NCI-H2029 (cell line): ENCODE measurements at regions not wholly inside any gene's neighbourhood (a gene's known extent, or its start where the extent isn't known, plus 50 kb on each side); places are given as distances from the start of the nearest gene placed in this dataset.
"Not testable (repeated sequence)": the region's sequence is repeated elsewhere in the genome, so short reads cannot be mapped to it uniquely, and the experiment has no call there.

ENCODE experiments used
- DNase-seq: peaks from one replicate; lab custom pipeline; 2025; lab: John Stamatoyannopoulos, UW

GRCh38 chr1:177645491-177646190, 324.2 kb downstream of the SEC16B start:
- DNase-seq = no peak

DNA sequence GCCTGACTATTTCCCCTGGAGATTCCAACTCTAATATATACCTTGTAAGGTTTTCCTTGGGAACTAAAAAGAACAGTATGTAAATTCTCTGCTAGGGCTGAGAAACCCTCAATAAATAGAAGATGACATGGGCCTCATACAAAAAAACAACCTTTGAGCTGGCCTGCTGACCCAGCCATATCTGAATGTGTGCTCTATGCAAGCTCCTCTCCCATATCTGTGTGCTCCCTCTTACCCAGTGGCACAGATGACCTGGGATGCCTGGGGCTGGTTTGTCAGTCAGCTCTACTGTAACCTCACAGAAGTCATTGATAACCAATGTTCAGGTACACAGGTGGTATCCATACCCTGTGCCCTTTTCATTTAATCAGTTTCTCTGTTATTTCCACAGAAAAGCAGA, 329.2 kb downstream of the SEC16B start:
- no peak for DNase-seq

- DNase-seq = not testable (repeated sequence)
Measured at GRCh38 chr1:177634151-177634550, 335.7 kb downstream of the SEC16B start.

GRCh38 chr1:177632923-177633615, 336.8 kb downstream of the SEC16B start:
- DNase-seq = no peak

- DNase-seq = no peak
Measured at GRCh38 chr1:177631770-177632169, 338.1 kb downstream of the SEC16B start.

DNA sequence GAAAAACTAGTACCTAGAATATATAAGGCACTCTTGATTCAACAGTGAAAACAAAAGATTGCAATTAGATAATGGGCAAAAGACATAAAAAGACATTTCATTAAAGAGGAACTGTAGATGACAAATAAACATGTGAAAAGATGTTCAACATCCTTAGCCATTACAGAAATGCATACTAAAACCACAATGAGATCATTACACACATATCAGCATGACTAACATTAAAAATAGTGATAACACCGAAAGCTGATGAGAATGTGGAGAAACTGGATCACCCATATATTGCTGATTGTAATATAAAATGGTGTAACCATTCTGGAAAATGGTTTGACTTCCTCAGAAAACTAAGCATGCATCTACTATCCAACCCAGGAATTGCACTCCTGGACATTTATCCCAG, 340.3 kb downstream of the SEC16B start:
- DNase-seq = no peak

DNA sequence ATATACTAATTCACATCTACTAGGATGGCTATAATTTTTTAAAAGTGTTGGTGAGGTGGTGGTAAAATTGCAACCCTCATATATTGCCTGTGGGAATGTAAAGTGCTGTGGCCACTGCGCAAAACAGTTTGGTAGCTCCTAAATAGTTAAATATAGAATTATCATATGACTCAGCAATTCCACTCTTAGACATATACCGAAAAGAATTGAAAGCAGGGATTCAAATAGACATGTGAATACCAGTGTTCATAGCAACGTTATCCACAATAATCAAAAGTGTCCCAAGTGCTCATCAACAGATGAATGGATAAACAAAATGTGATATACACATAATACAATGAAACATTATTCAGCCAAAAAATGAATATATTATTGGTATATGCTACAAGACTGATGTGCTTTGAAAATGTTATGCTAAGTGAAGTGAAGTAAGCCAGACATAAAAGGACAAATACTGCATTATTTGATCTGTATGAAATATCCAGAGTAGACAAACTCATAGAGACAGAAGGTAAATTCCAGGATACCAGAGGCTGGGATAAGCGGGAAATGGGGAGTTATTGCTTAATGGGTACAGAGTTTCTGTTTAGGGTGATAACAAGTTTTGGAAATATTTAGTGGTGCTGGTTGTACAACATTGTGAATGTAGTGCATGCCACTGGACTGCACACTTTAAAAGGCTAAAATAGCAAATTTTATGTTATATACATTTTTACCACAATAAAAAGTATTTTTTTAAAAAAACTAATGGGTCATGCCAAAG, 342.5 kb downstream of the SEC16B start:
- no peak for DNase-seq

- DNase-seq = no peak
Measured at GRCh38 chr1:177620636-177621190, 349.1 kb downstream of the SEC16B start.

GRCh38 chr1:177615251-177615650, 354.6 kb downstream of the SEC16B start:
- DNase-seq = no peak

DNA sequence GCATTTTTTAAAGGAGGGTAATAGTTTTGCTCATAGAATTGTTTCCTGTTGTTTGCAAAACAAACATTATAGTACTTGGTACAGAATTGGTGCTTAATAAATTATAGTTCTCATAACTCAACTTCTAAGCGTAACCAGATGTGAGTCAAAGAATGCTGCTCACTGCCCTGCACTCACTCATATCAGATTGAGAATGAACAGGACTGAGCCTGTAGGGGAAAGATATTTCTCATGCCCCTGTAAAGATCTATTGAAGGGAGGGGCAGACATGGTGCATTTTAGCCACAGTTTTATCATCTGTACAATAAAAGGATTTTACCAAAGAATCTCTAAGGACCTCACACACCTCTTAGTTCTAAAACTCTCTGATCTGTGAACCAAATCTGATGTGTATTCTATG, 358.5 kb downstream of the SEC16B start:
- no peak for DNase-seq

- no peak for DNase-seq
Measured at GRCh38 chr1:177609953-177610352, 359.9 kb downstream of the SEC16B start.

DNA sequence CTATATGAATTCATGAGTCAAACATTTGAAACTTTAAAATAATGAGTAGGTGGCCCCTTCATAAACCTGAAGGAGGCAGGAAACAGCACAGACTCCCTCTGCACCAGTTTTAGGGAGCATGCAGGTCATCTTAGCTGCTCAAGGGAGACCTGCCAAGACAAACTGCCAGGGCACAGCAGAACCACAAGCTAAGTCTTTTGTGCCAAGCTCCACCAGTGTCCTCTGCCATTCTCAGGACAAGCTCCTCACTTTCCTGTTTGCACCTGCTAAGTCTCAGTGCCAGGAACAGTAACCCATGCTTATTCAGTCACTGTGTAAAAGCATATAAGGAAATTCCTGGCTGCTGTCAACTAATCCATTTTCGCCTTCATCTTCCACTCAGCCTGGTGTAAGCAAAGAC, 368.9 kb downstream of the SEC16B start:
- no peak for DNase-seq

DNA sequence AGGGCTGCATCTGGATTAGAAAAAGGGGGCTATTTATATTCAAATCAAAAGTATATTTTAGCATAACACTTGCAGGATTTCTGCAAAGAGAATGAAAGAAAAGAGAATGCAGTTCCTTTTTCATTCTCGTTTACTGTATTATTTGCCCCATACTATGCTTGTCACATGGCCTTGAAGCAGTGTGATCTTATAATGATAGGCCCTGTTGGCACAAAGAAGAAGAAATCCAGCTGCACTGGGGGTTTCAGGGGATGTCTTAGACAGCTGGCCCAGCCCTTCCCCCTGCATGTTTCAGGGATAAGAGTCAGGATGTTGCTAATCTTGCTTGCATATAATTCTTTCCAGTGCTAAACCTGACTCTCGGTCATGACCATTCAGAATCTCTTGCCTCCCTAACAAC, 369.5 kb downstream of the SEC16B start:
- no peak for DNase-seq

- no peak for DNase-seq
Measured at GRCh38 chr1:177597393-177597792, 372.5 kb downstream of the SEC16B start.

- DNase-seq = no peak
Measured at GRCh38 chr1:177596485-177596884, 373.4 kb downstream of the SEC16B start.

- DNase-seq = no peak
Measured at GRCh38 chr1:177593105-177593504, 376.8 kb downstream of the SEC16B start.

DNA sequence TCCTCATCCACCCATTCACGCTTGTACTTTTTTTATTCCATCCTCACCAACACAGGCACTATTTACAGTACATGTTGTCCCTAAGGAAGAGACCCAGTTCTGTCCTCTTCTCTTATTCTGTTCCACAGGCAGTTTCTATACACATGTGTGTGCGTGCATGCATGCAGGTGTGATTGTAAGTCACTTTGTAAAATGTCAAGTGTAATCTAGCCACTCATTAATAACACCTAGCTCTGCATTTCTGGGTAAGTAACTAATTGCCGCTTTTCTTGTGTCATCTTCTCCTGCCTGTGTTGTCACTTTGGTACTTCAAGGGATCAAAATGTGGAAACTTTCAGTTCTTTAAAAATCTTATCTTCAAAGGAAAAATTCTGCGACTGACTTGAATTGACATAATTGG, 377.2 kb downstream of the SEC16B start:
- no peak for DNase-seq

GRCh38 chr1:177591155-177591554, 378.7 kb downstream of the SEC16B start:
- DNase-seq = no peak

DNA sequence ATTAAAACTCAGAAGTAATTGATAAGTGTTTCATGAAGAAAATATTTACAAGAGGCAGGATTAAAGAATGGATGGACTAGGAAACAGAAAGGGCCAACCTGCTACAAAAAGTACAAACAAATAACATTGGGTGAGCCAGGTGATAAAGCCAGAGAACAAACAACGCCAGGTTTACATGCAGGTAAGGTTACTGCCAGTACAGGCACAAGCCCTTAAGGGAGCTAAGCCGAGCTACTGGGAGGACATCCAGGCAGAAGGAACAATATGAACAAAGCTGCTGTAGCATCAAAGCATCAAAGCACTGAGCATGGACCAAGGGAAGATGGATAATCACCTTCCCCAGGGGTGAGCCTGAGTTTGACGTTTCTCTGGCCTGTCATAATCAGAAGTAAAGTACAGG, 380.7 kb downstream of the SEC16B start:
- DNase-seq = peak; percentile 2

DNA sequence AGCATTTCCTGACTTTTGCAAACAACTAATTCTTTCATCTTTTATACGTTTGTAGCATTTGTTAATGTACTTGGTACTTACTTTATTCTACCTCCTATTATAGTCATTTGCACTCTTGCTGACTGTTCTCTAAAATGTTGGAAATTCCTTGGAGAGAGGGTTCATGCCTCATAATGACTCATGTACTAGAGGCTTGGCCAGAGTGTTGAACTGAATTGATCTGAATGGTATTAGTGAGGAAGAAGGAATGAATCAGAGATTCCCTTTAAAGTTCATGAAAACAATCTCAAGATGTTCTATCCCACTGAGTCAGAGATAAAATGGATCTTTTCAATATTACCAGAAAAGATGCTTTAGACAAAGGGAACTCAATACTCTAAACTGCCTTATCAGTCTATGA, 383.4 kb downstream of the SEC16B start:
- DNase-seq = no peak

GRCh38 chr1:177585302-177586220, 384.3 kb downstream of the SEC16B start:
- DNase-seq = peak; percentile 49

GRCh38 chr1:177573901-177574300, 396.0 kb downstream of the SEC16B start:
- no peak for DNase-seq
